HG02884 (cell line): ENCODE measurements at regions not wholly inside any gene's neighbourhood (a gene's known extent, or its start where the extent isn't known, plus 50 kb on each side); places are given as distances from the start of the nearest gene placed in this dataset.
"Not testable (repeated sequence)": the region's sequence is repeated elsewhere in the genome, so short reads cannot be mapped to it uniquely, and the experiment has no call there.

Source experiments
- ATAC-seq: cut with Tn5 transposase; IDR thresholded peaks from one replicate; pipeline ENCODE4 v1.9.1; 2021; ENCODE audit warnings: mild to moderate bottlenecking, moderate library complexity; ENCODE audit not compliant: unreplicated experiment

- no peak for ATAC-seq
Observed at GRCh38 chr20:29319725-29320124, 1937.7 kb upstream of the DEFB115 start.

DNA sequence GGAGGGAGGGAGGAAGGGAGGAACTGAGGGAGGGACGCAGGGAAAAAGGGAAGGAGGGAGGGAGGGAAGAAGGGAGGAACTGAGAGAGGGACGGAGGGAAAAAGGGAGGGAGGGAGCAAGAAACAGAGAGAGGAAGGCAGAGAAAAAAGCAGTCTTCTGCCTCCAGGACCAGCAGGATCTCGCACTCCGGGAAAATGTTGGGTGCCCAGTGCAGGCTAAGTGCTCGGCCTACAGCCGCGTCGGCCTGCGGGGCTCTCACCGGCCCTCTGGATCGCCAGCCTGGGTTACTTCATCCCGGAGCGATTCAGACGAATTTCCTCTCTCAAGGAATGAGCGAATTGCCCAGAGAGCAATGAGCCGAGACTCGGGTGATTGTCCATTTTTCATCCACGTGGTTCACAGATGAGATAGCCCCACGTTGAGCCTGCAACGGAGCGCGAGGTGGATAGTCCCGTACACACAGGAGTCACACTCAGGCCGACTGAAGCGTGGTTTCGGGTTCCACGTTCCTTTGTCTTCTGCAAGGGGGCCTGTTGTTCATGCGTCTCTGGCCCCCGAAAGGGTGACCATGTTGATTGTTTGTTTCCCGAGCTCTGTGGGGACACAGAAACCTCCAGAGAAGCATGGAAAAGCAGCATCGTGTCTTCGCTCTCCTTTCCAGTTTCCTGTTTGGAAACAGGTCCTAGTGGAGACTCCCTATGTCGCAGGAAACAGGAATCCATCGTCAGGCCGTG is 1937.1 kb upstream of the DEFB115 start:
- not testable (repeated sequence) for ATAC-seq

GRCh38 chr20:29323631-29324515 is 1933.6 kb upstream of the DEFB115 start:
- not testable (repeated sequence) for ATAC-seq

DNA sequence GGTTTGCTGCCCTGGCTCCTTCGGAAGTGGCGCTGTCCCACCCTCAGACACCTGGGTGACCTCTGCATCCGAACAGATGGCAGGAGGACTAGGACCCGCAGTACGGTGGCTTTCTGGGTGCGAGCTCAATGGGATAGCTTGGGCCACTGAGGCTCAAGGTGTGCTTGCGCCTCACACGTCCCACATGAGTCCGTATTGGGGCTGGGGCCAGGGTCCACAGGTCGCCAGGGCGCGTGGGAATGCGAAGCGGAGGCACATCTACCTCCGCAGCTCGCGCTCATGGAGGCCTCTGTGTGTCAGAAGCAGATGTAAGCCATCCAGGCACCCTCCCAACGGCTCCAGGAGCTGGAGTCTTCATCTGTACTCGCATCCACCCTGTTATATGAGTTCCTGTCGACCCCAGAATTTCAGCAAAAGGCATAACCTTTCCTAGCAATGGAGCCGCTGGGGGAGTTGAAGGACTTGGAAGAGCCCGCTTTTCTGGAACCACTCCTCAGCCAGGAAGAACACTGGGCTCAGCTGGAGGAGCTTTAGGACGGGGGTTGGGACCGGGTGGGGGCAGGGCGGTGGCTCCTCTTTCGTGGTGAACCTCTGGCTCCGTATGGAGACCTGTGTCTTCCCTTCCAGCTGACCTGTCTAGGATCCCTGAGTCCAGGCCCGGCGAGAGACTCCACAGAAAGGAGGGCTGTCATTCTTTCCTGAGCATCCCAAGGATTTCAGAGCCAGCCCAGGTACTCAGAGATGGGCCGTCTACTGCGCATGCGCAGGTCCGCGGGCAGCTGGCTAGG is 1932.8 kb upstream of the DEFB115 start:
- not testable (repeated sequence) for ATAC-seq

DNA sequence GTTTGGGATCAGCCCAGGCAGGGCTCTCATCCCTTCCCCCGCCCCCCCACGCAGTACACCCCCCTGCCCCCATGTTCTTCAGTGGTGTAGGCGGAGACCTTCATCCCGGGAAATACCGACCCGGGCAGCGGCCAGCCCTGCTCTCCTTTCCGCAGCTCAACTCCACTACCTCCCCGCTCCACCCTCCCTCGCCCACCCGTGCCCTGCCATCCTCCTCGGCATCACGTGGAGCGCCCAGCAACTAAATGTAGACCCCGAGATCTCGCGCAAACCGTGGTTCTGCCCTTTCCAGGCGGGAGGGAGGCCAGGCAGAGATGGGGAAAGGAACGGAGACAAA is 1932.2 kb upstream of the DEFB115 start:
- ATAC-seq = no peak

- ATAC-seq = not testable (repeated sequence)
Observed at GRCh38 chr20:29325781-29326180, 1931.7 kb upstream of the DEFB115 start.

DNA sequence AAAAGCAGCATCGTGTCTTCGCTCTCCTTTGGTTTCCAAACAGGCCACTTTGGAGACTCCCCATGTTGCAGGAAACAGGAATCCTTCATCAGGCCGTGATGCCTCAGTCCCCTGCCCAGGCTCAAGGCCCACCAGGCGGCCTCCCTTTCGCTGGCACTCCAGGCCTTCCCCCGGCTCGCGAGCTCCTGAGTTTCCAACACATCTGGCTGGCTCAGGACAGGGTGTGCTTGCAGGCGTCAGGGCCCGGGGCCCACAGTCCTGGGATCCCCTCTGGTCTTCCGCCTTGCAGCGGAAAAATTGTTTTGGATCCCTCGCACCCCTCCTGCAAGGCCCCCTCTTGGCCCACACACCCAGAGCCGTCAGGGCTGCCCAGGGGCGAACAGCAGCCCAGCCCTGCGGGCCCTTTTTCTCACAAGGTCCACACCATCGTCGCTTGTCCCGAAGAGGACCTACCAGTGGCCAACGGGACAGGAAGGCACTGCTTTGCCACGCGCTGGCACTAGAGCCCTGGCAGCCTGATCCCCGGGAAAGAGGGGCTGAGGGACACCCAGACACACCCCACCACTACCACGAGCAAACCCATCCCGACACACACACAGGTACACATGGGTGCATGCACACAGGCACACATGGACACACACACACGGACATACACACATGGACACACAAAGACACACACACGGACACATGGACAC is 1930.9 kb upstream of the DEFB115 start:
- ATAC-seq = no peak

GRCh38 chr20:29327600-29328420 is 1929.7 kb upstream of the DEFB115 start:
- ATAC-seq = not testable (repeated sequence)

DNA sequence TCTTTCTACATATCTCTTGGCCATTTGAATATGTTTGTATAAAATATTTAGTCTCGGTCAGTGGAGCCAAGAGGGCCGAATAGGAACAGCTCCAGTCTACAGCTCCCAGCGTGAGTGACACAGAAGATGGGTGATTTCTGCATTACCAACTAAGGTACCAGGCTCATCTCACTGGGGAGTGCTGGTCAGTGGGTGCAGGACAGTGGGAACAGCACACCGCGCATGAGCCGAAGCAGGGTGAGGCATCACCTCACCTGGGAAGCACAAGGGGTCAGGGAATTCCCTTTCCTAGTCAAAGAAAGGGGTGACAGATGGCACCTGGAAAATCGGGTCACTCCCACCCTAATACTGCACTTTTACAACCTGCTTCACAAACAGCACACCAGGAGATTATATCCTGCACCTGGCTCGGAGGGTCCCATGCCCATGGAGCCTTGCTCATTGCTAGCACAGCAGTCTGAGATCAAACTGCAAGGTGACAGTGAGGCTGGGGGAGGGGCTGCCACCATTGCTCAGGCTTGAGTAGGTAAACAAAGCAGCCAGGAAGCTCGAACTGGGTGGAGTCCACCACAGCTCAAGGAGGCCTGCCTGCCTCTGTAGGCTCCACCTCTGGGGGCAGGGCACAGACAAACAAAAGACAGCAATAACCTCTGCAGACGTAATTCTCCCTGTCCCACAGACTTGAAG is 1926.9 kb upstream of the DEFB115 start:
- ATAC-seq = not testable (repeated sequence)

DNA sequence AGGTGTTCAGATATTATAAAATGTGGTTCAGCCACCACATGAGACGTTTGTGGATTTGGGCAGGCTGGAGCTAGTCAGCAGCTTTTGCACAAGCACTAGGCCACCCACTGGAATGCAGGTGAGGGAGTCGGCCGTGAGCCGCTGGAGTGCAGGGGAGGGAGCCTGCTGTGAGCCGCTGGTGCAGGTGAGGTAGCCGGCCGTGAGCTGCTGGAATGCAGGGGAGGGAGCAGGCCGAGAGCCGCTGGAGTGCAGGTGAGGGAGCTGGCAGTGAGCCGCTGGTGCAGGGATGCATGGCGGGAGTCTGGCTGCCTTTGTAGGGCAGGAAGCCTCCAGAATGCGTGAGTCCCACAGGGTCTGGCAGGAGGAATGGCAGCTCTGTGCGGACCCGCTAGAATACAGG is 1907.6 kb upstream of the DEFB115 start:
- ATAC-seq = no peak

GRCh38 chr20:29375937-29376336 is 1881.5 kb upstream of the DEFB115 start:
- ATAC-seq = not testable (repeated sequence)

DNA sequence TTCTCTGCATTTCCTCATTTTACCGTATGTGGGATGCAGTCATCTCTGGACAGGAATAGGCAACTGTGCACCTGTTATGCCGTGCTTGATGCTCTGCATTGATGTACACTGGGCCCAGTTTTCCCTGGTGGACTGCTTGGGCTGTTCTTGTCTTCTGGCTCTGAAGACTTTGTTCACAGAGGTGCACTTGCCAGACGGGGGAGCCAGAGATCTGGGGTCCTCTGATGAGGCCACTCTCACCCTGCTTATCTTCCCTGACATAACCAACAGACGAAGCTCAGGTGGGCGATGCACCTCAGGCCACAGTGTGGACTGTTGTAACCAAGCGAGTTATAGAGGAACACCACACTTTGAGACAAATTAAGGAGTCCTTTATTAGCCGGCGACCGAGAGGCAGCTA is 1864.6 kb upstream of the DEFB115 start:
- not testable (repeated sequence) for ATAC-seq

GRCh38 chr20:29408034-29408695 is 1849.3 kb upstream of the DEFB115 start:
- no peak for ATAC-seq

- not testable (repeated sequence) for ATAC-seq
Observed at GRCh38 chr20:29408707-29409106, 1848.8 kb upstream of the DEFB115 start.

DNA sequence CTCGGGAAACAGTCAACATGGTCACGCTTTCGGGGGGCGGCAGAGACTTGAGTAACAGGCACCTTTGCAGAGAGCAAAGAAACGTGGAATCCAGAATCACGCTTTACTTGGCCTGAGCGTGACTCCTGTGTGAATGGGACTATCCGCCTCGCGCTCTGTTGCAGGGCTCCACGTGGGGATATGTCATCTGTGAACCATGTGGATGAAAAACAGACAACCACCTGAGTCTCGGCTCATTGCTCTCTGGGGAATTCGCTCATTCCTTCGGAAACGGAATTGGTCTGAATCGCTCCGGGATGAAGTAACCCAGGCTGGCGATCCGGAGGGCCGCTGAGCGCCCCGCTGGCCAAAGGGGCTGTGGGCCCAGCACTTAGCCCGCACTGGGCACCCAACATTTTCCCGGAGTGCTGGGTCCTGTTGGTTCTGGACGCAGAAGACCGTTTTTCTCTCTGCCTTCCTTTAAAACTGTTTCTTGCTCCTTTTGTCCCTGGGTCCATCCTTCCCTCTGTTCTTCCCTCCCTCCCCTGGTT is 1848.2 kb upstream of the DEFB115 start:
- ATAC-seq = not testable (repeated sequence)

GRCh38 chr20:29409833-29410805 is 1847.3 kb upstream of the DEFB115 start:
- no peak for ATAC-seq

DNA sequence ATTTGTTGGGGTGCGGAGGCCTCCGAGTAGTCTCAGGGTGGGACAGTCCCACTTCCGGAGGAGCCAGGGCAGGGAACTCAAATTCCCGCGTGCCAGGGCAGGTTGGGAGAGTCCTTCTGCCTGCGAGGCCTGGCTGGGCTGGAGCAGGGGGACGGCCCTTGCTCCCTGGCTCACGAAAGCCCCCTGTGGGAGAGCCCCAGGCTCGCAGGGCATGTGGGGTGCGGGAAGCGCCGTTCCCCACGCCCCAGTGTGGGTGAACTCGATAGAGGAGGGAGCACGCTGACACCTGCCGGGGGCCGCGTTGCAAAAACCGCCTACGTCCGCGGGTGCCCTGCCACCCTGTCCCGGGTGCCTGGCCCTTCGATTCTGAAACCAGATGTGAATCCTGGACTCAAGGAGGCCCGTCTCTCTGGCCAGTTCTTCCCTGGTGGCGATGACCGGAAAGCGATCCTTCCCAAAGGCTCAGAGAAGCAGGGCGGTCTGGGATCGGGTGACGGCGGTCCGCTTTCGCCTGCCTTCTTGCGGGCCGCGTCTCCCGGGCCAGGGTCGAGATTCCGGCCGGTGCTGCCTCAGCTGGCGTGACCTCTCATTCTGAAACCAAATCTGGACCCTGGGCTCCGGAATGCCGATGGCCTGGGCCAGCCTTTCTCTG is 1846.5 kb upstream of the DEFB115 start:
- ATAC-seq = no peak
